Brain microvascular endothelial cell (primary cell): ENCODE measurements at regions not wholly inside any gene's neighbourhood (a gene's known extent, or its start where the extent isn't known, plus 50 kb on each side); places are given as distances from the start of the nearest gene placed in this dataset.

Experiments used
- DNase-seq: peaks from one replicate; pipeline ENCODE4 v3.0.0-alpha.2; 2020
- H3K27ac ChIP-seq: fragments of 250-450 bp; sonication (Bioruptor Pico); 2 replicates; pipeline ENCODE4 v1.5.1; 2020; ENCODE audit warnings: mild to moderate bottlenecking, moderate library complexity
- H3K27me3 ChIP-seq: fragments of 250-450 bp; sonication (Bioruptor Pico); replicated peaks from 2 replicates; pipeline ENCODE4 v1.5.1; 2020; ENCODE audit warnings: mild to moderate bottlenecking
- H3K36me3 ChIP-seq: fragments of 250-450 bp; sonication (Bioruptor Pico); replicated peaks from 2 replicates; pipeline ENCODE4 v1.5.1; 2020; ENCODE audit warnings: mild to moderate bottlenecking
- H3K4me3 ChIP-seq: 2 replicates; pipeline ENCODE4 v1.5.1; 2011; ENCODE audit warnings: low read depth, mild to moderate bottlenecking, control low read depth, low read length, moderate library complexity
- in situ Hi-C: cut with HindIII; loops from 2 replicates; pipeline ENCODE4 v1.10.0; 2017; ENCODE audit warnings: low sequenced_read_pairs, low pct_ligation_motif_present
- TF ChIP-seq, protein P1 (sequence below): IDR thresholded peaks from 2 replicates; pipeline ENCODE4 v1.5.1; 2011; ENCODE audit warnings: low read depth, mild to moderate bottlenecking, moderate library complexity, low read length, control low read depth, inconsistent platforms; ENCODE audit errors: missing control alignments

DNA sequence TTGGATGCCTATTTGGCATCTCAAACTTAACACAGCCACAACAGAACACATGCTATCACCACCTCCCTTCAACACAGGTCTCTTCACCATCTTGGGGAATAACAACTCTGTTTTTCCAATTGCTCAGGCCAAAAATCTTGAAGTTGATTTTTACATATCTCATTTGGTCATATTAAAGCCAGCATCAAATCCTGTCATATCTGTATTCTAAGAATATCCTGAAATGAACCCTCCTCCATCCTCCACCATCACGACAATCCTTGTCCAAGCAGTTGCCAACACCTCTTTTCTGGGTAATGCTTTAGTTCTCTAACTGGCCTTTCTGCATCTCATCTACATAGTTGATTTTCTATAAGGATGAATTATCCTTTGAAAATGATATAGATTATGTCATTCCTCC, 168.7 kb downstream of the GPR37 start:
- TF ChIP-seq, protein P1, sequence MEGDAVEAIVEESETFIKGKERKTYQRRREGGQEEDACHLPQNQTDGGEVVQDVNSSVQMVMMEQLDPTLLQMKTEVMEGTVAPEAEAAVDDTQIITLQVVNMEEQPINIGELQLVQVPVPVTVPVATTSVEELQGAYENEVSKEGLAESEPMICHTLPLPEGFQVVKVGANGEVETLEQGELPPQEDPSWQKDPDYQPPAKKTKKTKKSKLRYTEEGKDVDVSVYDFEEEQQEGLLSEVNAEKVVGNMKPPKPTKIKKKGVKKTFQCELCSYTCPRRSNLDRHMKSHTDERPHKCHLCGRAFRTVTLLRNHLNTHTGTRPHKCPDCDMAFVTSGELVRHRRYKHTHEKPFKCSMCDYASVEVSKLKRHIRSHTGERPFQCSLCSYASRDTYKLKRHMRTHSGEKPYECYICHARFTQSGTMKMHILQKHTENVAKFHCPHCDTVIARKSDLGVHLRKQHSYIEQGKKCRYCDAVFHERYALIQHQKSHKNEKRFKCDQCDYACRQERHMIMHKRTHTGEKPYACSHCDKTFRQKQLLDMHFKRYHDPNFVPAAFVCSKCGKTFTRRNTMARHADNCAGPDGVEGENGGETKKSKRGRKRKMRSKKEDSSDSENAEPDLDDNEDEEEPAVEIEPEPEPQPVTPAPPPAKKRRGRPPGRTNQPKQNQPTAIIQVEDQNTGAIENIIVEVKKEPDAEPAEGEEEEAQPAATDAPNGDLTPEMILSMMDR, result no peak
- in situ Hi-C loops, result no loop called here
- no peaks in the 10 kb centered on the region for H3K36me3 ChIP-seq
- H3K27ac ChIP-seq, result no peak overlapping the region
- DNase-seq, result no peak
- no peaks in the 10 kb centered on the region for H3K27me3 ChIP-seq
- H3K4me3 ChIP-seq, result no peak overlapping the region

DNA sequence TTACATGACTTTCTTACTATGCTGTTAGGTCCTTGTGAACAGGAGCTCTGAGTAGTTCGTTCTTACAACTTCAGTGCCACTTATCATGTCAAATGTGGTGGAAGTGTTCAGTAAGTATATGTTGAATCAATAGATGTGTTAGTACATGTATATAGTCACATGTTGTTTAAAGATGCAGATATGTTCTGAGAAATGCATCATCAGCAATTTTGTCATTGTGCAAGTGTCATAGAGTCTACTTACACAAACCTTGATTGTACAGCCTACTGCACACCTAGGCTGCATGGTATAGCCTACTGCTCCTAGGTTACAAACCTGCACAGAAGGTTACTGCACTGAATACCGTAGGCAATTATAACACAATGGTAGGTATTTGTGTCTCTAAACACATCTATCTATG, 174.8 kb downstream of the GPR37 start:
- Histone ChIP-seq H3K27me3 (no peaks in the 10 kb centered on the region), H3K27ac (no peak overlapping the region), H3K4me3 (no peak overlapping the region), H3K36me3 (no peaks in the 10 kb centered on the region)
- TF ChIP-seq, protein P1, result no peak
- in situ Hi-C loops, result no loop called here
- DNase-seq, result no peak

DNA sequence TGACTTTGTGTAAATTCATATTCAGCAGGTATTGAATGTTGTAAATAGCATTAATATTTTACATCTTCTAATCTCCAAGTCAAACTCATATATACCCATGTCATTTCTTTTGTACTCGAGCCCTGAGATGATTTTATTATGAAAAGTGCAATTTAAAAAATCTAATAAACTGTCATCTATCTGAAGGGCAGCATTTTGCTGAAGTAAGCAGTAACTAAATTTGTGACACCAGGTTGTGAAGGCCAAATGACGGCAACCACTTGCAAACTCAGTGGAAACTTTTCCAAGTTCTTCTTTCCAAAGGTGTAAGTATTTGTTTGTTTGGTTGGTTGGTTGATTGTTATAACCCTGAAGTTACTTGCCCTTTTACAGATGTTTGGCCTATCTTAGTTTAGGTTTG, 188.3 kb downstream of the GPR37 start:
- in situ Hi-C loops, result no loop called here
- Histone ChIP-seq H3K27me3 (no peaks in the 10 kb centered on the region), H3K4me3 (no peak overlapping the region), H3K36me3 (no peaks in the 10 kb centered on the region), H3K27ac (no peak overlapping the region)
- TF ChIP-seq, protein P1, result no peak
- DNase-seq, result no peak

DNA sequence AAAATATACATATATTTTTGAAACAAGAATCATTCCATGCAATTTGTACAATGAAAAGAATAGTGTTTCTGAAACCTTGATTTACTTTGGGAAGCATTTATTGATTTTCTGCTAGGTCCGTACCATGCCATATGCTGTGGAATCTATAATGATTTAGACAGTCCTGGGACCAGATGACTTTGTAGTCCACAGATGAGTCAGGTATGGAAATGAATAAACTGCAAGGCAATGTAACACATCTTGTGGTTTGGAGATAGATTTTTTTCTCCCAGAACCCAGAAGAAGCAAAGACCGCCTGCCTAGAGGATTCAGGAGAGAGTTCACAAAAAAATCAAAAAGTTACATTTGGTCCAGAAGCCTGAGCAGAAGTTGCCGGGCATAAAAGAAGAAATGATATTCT, 190.4 kb downstream of the GPR37 start:
- in situ Hi-C loops, result no loop called here

DNA sequence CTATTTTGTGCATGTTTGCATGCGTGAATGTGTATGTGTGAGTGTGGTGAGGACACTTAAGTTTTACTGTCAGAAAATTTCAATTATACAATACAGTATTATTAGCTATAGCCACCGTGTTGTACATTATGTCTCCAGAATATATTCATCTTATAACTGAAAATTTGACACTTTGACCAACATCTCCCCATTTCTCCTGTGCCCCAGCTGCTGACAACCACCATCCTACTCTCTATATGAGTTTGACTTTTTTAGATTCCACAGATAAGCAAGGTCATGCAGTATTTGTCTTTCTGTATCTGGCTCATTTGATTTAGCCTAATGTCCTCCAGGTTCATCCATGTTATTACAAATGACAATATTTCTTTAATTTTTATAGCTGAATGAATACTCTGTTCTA, 195.0 kb downstream of the GPR37 start:
- in situ Hi-C loops, result no loop called here
- no peak overlapping the region for H3K27ac ChIP-seq
- DNase-seq, result no peak
- no peaks in the 10 kb centered on the region for H3K36me3 ChIP-seq
- TF ChIP-seq, protein P1, result no peak
- H3K27me3 ChIP-seq, result no peaks in the 10 kb centered on the region
- H3K4me3 ChIP-seq, result no peak overlapping the region

More for the DNA sequence above, 190.4 kb downstream of the GPR37 start:
- TF ChIP-seq, protein P1, result no peak
- Histone ChIP-seq H3K27ac (no peak overlapping the region), H3K36me3 (no peaks in the 10 kb centered on the region), H3K4me3 (no peak overlapping the region), H3K27me3 (no peaks in the 10 kb centered on the region)
- DNase-seq, result no peak

DNA sequence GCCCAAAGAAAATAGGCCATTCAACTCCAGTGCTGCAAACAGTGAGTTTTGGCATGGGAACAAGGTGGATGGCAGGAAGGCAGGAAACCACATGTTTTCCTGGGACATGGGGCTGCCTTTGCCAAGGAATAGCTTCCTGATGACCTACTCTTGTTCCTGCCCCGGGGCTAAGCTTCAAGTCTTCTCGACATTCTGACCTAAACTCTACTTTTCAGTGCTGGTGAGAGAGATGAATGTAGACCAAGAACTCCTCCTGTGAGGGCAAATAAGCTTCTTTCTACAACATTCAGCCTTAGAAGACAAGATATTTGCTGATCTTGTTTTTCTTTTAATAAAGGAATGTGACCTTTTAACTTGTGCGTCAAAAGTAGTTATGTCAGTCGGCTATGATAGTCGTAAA, 199.0 kb downstream of the GPR37 start:
- Histone ChIP-seq H3K4me3 (no peak overlapping the region), H3K27ac (no peak overlapping the region), H3K27me3 (no peaks in the 10 kb centered on the region), H3K36me3 (no peaks in the 10 kb centered on the region)
- peak; percentile 11 for DNase-seq
- in situ Hi-C loops, result no loop called here
- TF ChIP-seq, protein P1, result no peak
